HepG2 (cell line): ENCODE measurements at regions not wholly inside any gene's neighbourhood (a gene's known extent, or its start where the extent isn't known, plus 50 kb on each side); places are given as distances from the start of the nearest gene placed in this dataset.

Experiments used
- ELF1 ChIP-seq: sonication (generic); formaldehyde crosslinking; IDR thresholded peaks from 2 replicates; pipeline ENCODE4 v1.4.0; 2020; ENCODE audit warnings: missing genetic modification reagents
- ETV5 ChIP-seq: IDR thresholded peaks from 2 replicates; pipeline ENCODE4 v1.6.1; 2018; ENCODE audit warnings: missing biosample characterization, missing genetic modification reagents, inconsistent platforms, borderline replicate concordance
- MAFF ChIP-seq: IDR thresholded peaks from 2 replicates; pipeline ENCODE4 v1.6.1; 2011; ENCODE audit warnings: low read depth, low read length, improper control_type of control experiment
- NCOR1 ChIP-seq: fragments of 200-600 bp; sonication (generic); IDR thresholded peaks from 2 replicates; pipeline ENCODE4 v1.7.0; 2017; ENCODE audit warnings: antibody characterized with exemption, low read length, borderline replicate concordance
- SATB2 ChIP-seq: sonication (generic); formaldehyde crosslinking; IDR thresholded peaks from 2 replicates; pipeline ENCODE4 v1.5.0; 2020; ENCODE audit warnings: missing genetic modification reagents
- SMAD9 ChIP-seq: sonication (generic); formaldehyde crosslinking; IDR thresholded peaks from 2 replicates; pipeline ENCODE4 v1.5.1; 2020; ENCODE audit warnings: mild to moderate bottlenecking, missing genetic modification reagents
- ZEB1 ChIP-seq: IDR thresholded peaks from 2 replicates; pipeline ENCODE4 v1.6.1; 2012; ENCODE audit warnings: mild to moderate bottlenecking, low read depth, inconsistent platforms; ENCODE audit not compliant: insufficient replicate concordance
- ZNF10 ChIP-seq: sonication (generic); formaldehyde crosslinking; IDR thresholded peaks from 2 replicates; pipeline ENCODE4 v1.4.0; 2020; ENCODE audit warnings: mild to moderate bottlenecking, low read depth, missing genetic modification reagents, borderline replicate concordance
- ZNF12 ChIP-seq: sonication (generic); formaldehyde crosslinking; IDR thresholded peaks from 2 replicates; pipeline ENCODE4 v1.5.0; 2020; ENCODE audit warnings: missing genetic modification reagents
- ZNF276 ChIP-seq: sonication (generic); formaldehyde crosslinking; IDR thresholded peaks from 2 replicates; pipeline ENCODE4 v1.4.0; 2020; ENCODE audit warnings: mild to moderate bottlenecking, low read depth, missing genetic modification reagents
- ZNF607 ChIP-seq: sonication (generic); formaldehyde crosslinking; IDR thresholded peaks from 2 replicates; pipeline ENCODE4 v1.5.1; 2020; ENCODE audit warnings: missing genetic modification reagents, mild to moderate bottlenecking, borderline replicate concordance
- ZNF644 ChIP-seq: IDR thresholded peaks from 2 replicates; pipeline ENCODE4 v1.6.1; 2016; ENCODE audit warnings: low read depth
- ZNF672 ChIP-seq: sonication (generic); formaldehyde crosslinking; IDR thresholded peaks from 2 replicates; pipeline ENCODE4 v1.8.1; 2022; ENCODE audit warnings: missing genetic modification reagents
- ZNF788 ChIP-seq: sonication (generic); formaldehyde crosslinking; IDR thresholded peaks from 2 replicates; pipeline ENCODE4 v1.5.0; 2020; ENCODE audit warnings: mild to moderate bottlenecking, missing genetic modification reagents, borderline replicate concordance
- ZNF883 ChIP-seq: sonication (generic); formaldehyde crosslinking; IDR thresholded peaks from 2 replicates; pipeline ENCODE4 v1.5.1; 2020; ENCODE audit warnings: mild to moderate bottlenecking, missing genetic modification reagents; ENCODE audit errors: not compliant biosample characterization
- TF ChIP-seq, protein P1 (sequence below): sonication (generic); formaldehyde crosslinking; IDR thresholded peaks from 2 replicates; pipeline ENCODE4 v1.4.0; 2020; ENCODE audit warnings: mild to moderate bottlenecking, missing genetic modification reagents
- TF ChIP-seq, protein P2 (sequence below): sonication (generic); formaldehyde crosslinking; IDR thresholded peaks from 2 replicates; pipeline ENCODE4 v1.4.0; 2020; ENCODE audit warnings: mild to moderate bottlenecking, missing genetic modification reagents, borderline replicate concordance
- TF ChIP-seq, protein P3 (sequence below): sonication (generic); formaldehyde crosslinking; IDR thresholded peaks from 2 replicates; pipeline ENCODE4 v1.5.0; 2020; ENCODE audit warnings: missing genetic modification reagents

DNA sequence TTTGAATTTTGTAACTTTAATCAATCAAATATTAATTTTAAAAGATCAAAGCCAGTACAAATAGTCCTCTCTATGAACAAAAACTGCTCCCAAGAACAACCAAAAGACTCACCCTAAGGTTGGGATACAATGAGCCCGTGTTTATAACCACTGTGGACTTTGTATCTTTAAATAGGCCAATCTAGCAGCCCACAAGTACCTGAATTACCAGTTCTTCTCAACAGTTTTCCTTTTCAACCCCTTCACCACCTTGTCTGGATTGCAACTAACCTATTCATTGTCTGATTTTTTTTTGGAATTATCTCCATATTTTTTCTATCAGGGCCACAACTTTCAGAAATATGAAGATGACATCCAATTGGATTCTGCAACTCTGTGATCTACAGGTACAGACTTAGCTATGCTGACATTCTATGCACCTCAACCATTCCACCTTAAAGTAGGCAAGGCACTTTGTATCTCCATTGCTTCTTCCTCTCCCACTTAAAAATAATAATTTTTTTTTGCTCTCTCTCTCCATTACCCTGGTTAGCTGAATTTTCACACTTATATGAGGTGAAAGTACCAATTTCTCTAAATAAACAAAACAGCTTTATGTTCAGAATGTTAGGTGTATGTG lies 81.9 kb upstream of the MAPRE2 start (continued):
- no peak for TF ChIP-seq ZNF10 (CRISPR knock-in tag)
- TF ChIP-seq, protein P1, sequence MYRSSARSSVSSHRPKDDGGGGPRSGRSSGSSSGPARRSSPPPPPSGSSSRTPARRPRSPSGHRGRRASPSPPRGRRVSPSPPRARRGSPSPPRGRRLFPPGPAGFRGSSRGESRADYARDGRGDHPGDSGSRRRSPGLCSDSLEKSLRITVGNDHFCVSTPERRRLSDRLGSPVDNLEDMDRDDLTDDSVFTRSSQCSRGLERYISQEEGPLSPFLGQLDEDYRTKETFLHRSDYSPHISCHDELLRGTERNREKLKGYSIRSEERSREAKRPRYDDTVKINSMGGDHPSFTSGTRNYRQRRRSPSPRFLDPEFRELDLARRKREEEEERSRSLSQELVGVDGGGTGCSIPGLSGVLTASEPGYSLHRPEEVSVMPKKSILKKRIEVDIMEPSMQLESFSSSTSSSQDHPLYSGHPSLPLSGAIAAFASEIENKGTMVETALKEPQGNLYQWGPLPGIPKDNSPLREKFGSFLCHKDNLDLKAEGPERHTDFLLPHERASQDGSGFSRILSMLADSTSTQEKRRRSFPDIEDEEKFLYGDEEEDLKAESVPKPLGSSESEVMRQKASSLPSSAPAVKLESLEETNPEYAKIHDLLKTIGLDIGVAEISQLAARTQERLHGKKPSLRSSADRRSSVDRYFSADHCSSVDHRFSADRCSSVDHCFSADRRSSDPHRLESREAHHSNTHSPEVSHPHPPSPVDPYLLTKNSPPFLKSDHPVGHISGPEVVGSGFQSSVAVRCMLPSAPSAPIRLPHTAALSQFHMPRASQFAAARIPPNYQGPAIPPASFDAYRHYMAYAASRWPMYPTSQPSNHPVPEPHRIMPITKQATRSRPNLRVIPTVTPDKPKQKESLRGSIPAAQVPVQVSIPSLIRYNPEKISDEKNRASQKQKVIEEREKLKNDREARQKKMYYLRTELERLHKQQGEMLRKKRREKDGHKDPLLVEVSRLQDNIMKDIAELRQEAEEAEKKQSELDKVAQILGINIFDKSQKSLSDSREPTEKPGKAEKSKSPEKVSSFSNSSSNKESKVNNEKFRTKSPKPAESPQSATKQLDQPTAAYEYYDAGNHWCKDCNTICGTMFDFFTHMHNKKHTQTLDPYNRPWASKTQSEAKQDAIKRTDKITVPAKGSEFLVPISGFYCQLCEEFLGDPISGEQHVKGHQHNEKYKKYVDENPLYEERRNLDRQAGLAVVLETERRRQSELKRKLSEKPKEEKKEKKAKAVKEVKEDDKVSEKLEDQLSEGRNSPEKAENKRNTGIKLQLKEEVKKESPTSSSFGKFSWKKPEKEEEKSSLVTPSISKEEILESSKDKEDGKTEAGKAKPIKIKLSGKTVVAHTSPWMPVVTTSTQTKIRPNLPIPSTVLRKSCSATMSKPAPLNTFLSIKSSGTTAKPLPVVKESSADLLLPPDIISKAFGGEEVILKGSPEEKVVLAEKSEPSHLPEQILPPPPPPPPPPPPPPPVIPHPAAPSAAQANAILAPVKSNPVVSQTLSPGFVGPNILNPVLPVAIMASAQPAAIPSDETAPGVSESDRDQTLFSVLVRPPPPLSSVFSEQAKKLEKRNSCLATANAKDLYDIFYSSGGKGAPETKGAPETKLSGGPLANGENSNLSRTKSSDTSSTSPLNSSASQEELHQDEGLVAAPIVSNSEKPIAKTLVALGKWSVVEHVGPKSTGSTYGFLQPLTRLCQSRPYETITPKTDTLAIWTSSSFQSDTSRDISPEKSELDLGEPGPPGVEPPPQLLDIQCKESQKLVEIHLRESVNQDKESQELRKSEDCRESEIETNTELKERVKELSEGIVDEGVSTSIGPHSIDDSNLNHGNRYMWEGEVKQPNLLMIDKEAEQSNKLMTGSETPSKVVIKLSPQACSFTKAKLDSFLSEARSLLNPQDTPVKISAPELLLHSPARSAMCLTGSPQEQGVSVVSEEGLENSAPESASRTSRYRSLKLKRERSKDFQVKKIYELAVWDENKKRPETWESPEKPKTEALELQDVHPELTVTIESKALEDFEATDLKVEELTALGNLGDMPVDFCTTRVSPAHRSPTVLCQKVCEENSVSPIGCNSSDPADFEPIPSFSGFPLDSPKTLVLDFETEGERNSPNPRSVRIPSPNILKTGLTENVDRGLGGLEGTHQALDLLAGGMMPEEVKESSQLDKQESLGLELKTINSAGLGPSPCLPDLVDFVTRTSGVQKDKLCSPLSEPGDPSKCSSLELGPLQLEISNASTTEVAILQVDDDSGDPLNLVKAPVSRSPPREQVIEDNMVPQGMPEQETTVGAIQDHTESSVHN, result no peak
- no peak for TF ChIP-seq ETV5 (CRISPR knock-in tag)
- TF ChIP-seq ZNF607, result no peak
- TF ChIP-seq ZNF788, result no peak
- no peak for TF ChIP-seq ZNF276
- TF ChIP-seq, protein P2, sequence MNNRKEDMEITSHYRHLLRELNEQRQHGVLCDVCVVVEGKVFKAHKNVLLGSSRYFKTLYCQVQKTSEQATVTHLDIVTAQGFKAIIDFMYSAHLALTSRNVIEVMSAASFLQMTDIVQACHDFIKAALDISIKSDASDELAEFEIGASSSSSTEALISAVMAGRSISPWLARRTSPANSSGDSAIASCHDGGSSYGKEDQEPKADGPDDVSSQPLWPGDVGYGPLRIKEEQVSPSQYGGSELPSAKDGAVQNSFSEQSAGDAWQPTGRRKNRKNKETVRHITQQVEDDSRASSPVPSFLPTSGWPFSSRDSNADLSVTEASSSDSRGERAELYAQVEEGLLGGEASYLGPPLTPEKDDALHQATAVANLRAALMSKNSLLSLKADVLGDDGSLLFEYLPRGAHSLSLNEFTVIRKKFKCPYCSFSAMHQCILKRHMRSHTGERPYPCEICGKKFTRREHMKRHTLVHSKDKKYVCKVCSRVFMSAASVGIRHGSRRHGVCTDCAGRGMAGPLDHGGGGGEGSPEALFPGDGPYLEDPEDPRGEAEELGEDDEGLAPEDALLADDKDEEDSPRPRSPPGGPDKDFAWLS (CRISPR knock-in tag), result no peak
- TF ChIP-seq, protein P3, sequence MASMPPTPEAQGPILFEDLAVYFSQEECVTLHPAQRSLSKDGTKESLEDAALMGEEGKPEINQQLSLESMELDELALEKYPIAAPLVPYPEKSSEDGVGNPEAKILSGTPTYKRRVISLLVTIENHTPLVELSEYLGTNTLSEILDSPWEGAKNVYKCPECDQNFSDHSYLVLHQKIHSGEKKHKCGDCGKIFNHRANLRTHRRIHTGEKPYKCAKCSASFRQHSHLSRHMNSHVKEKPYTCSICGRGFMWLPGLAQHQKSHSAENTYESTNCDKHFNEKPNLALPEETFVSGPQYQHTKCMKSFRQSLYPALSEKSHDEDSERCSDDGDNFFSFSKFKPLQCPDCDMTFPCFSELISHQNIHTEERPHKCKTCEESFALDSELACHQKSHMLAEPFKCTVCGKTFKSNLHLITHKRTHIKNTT (CRISPR knock-in tag), result no peak
- no peak for TF ChIP-seq SMAD9 (CRISPR knock-in tag)
- no peak for TF ChIP-seq SATB2 (CRISPR knock-in tag)
- TF ChIP-seq ZNF883 (CRISPR knock-in tag), result no peak
- TF ChIP-seq ELF1, result no peak
- TF ChIP-seq MAFF, result no peak
- TF ChIP-seq ZEB1, result no peak
- peak; percentile 43; the same call in 1 of the 2 replicates for TF ChIP-seq NCOR1
- TF ChIP-seq ZNF644, result peak; percentile 86
- TF ChIP-seq ZNF12 (CRISPR knock-in tag), result no peak
- TF ChIP-seq ZNF672, result no peak
